ENCODE measurements at regions not wholly inside any gene's neighbourhood (a gene's known extent, or its start where the extent isn't known, plus 50 kb on each side); places are given as distances from the start of the nearest gene placed in this dataset.

DNA sequence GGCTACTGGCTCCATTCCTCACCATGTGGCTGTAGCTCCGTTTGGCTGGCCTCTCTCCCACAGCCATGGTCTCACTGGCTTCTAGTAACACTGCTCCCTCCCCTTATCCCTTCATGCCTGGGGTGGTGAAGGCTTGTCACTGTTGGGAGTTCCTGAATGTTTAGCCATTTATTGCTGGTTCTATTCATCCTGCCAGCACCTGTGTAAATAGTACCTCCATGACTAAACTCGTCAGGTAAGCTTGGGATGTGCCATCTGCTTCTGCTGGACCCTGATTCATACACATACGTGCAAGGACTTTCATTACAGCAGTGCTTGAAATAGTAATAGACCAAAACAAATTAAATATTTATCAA is 61.6 kb downstream of the CCDC71L start:
- TF ChIP-seq, protein P1, sequence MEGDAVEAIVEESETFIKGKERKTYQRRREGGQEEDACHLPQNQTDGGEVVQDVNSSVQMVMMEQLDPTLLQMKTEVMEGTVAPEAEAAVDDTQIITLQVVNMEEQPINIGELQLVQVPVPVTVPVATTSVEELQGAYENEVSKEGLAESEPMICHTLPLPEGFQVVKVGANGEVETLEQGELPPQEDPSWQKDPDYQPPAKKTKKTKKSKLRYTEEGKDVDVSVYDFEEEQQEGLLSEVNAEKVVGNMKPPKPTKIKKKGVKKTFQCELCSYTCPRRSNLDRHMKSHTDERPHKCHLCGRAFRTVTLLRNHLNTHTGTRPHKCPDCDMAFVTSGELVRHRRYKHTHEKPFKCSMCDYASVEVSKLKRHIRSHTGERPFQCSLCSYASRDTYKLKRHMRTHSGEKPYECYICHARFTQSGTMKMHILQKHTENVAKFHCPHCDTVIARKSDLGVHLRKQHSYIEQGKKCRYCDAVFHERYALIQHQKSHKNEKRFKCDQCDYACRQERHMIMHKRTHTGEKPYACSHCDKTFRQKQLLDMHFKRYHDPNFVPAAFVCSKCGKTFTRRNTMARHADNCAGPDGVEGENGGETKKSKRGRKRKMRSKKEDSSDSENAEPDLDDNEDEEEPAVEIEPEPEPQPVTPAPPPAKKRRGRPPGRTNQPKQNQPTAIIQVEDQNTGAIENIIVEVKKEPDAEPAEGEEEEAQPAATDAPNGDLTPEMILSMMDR (IDR thresholded peaks at IDR 0.05): no peak
- no peak for TF ChIP-seq POLR2AphosphoS5 (IDR thresholded peaks at IDR 0.05)

All from breast epithelium (tissue), 3 donors.